ENCODE measurements at regions not wholly inside any gene's neighbourhood (a gene's known extent, or its start where the extent isn't known, plus 50 kb on each side); places are given as distances from the start of the nearest gene placed in this dataset.

DNA sequence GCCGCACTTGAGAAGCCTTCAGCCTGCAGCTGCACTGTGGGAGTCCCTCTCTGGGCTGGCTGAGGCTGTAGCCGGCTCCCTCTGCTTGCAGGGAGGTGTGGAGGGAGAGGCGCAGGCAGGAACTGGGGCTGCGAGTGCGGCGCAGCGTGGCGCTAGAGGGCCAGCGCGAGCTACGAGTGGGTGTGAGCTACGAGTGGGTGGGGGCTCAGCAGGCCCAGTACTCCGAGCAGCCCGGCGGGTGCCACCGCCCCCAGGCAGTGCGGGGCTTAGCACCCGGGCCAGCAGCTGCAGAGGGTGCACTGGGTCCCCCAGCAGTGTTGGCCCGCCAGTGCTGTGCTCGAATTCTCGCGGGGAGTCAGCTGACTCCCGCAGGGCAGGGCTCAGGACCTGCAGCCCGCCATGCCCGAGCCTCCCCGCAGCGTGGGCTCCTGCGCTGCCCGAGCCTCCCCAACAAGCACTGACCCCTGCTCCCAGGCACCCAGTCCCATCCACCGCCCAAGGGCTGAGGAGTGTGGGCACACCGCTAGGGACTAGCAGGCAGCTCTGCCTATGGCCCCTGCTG is 1620.1 kb downstream of the BRINP3 start:
- H3K79me2 ChIP-seq (ENCODE audit: low read length): no peaks in the 10 kb centered on the region
- H2AFZ ChIP-seq (ENCODE audit: low read length): no peak overlapping the region
- no peak for DNase-seq
- H3K9ac ChIP-seq (ENCODE audit: low read length): no peak overlapping the region
- H3F3A ChIP-seq (ENCODE audit: insufficient read depth, low read length): no peaks in the 10 kb centered on the region
- TF ChIP-seq EZH2 (optimal IDR thresholded peaks at IDR 0.05; ENCODE audit: low read depth, low read length): no peak
- TF ChIP-seq, protein P1, sequence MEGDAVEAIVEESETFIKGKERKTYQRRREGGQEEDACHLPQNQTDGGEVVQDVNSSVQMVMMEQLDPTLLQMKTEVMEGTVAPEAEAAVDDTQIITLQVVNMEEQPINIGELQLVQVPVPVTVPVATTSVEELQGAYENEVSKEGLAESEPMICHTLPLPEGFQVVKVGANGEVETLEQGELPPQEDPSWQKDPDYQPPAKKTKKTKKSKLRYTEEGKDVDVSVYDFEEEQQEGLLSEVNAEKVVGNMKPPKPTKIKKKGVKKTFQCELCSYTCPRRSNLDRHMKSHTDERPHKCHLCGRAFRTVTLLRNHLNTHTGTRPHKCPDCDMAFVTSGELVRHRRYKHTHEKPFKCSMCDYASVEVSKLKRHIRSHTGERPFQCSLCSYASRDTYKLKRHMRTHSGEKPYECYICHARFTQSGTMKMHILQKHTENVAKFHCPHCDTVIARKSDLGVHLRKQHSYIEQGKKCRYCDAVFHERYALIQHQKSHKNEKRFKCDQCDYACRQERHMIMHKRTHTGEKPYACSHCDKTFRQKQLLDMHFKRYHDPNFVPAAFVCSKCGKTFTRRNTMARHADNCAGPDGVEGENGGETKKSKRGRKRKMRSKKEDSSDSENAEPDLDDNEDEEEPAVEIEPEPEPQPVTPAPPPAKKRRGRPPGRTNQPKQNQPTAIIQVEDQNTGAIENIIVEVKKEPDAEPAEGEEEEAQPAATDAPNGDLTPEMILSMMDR (IDR thresholded peaks at IDR 0.05; ENCODE audit: low read length): no peak
- TF ChIP-seq EZH2phosphoT487 (IDR thresholded peaks at IDR 0.05; ENCODE audit: low read length): no peak
- H3K27ac ChIP-seq (ENCODE audit: low read length): no peak overlapping the region
- H3K4me1 ChIP-seq (ENCODE audit: low read length): no peaks in the 10 kb centered on the region
- no peaks in the 10 kb centered on the region for H3K9me3 ChIP-seq (replicated peaks; ENCODE audit: insufficient read depth, low read length)
- no peaks in the 10 kb centered on the region for H3K27me3 ChIP-seq (replicated peaks; ENCODE audit: insufficient read depth, low read length)
- H3K9me2 ChIP-seq (replicated peaks; ENCODE audit: insufficient read depth, low read length): no peaks in the 10 kb centered on the region
- H4K20me1 ChIP-seq (ENCODE audit: insufficient read depth, low read length): no peaks in the 10 kb centered on the region
- H3K4me2 ChIP-seq (ENCODE audit: low read depth, low read length): no peak overlapping the region
- H3K36me3 ChIP-seq (replicated peaks; ENCODE audit: insufficient read depth, low read length): no peaks in the 10 kb centered on the region
- no peak overlapping the region for H3K4me3 ChIP-seq (ENCODE audit: low read length)

GRCh38 chr1:188867614-188868013 is 1610.0 kb downstream of the BRINP3 start:
- Histone ChIP-seq H3F3A (ENCODE audit: insufficient read depth, low read length) (no peaks in the 10 kb centered on the region), H3K4me2 (ENCODE audit: low read depth, low read length) (no peak overlapping the region), H3K9me2 (replicated peaks; ENCODE audit: insufficient read depth, low read length) (no peaks in the 10 kb centered on the region), H3K9ac (ENCODE audit: low read length) (no peak overlapping the region), H4K20me1 (ENCODE audit: insufficient read depth, low read length) (no peaks in the 10 kb centered on the region), H3K4me1 (ENCODE audit: low read length) (no peaks in the 10 kb centered on the region), H3K36me3 (replicated peaks; ENCODE audit: insufficient read depth, low read length) (no peaks in the 10 kb centered on the region), H3K9me3 (replicated peaks; ENCODE audit: insufficient read depth, low read length) (no peaks in the 10 kb centered on the region), H3K79me2 (ENCODE audit: low read length) (no peaks in the 10 kb centered on the region), H3K4me3 (ENCODE audit: low read length) (no peak overlapping the region), H2AFZ (ENCODE audit: low read length) (no peak overlapping the region), H3K27me3 (replicated peaks; ENCODE audit: insufficient read depth, low read length) (no peaks in the 10 kb centered on the region), H3K27ac (ENCODE audit: low read length) (no peak overlapping the region)
- TF ChIP-seq EZH2phosphoT487 (IDR thresholded peaks at IDR 0.05; ENCODE audit: low read length) (no peak), EZH2 (optimal IDR thresholded peaks at IDR 0.05; ENCODE audit: low read depth, low read length) (no peak)
- TF ChIP-seq, protein P1 (IDR thresholded peaks at IDR 0.05; ENCODE audit: low read length): no peak
- DNase-seq: no peak

DNA sequence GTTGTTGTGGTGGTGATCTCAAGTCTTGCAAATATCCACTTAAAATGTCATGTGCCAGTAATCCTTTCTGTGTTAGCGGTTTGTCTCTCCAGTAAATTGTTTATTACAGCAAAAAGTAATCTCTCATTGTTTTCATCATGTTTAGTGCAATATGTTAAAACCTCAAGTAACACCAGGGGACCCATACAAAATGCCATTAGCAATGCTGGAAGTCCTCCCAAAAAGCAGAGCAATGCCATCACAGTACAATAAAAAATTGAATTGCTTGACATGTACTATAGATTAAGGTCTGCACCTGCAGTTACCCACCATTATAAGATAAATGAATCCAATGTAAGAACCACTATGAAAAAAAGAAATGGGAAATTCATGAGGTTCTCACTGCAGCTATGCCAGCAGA is 1606.5 kb downstream of the BRINP3 start:
- DNase-seq: no peak
- H3K79me2 ChIP-seq (ENCODE audit: low read length): no peaks in the 10 kb centered on the region

More for the DNA sequence above, 1606.5 kb downstream of the BRINP3 start:
- H4K20me1 ChIP-seq (ENCODE audit: insufficient read depth, low read length): no peaks in the 10 kb centered on the region
- H3K4me2 ChIP-seq (ENCODE audit: low read depth, low read length): no peak overlapping the region
- H3K9ac ChIP-seq (ENCODE audit: low read length): no peak overlapping the region
- H3K27me3 ChIP-seq (replicated peaks; ENCODE audit: insufficient read depth, low read length): no peaks in the 10 kb centered on the region
- H2AFZ ChIP-seq (ENCODE audit: low read length): no peak overlapping the region
- H3K27ac ChIP-seq (ENCODE audit: low read length): no peak overlapping the region
- no peaks in the 10 kb centered on the region for H3F3A ChIP-seq (ENCODE audit: insufficient read depth, low read length)
- H3K9me2 ChIP-seq (replicated peaks; ENCODE audit: insufficient read depth, low read length): no peaks in the 10 kb centered on the region
- no peak overlapping the region for H3K4me3 ChIP-seq (ENCODE audit: low read length)
- H3K36me3 ChIP-seq (replicated peaks; ENCODE audit: insufficient read depth, low read length): no peaks in the 10 kb centered on the region
- no peaks in the 10 kb centered on the region for H3K4me1 ChIP-seq (ENCODE audit: low read length)
- no peaks in the 10 kb centered on the region for H3K9me3 ChIP-seq (replicated peaks; ENCODE audit: insufficient read depth, low read length)
- TF ChIP-seq, protein P1 (IDR thresholded peaks at IDR 0.05; ENCODE audit: low read length): no peak
- TF ChIP-seq EZH2 (optimal IDR thresholded peaks at IDR 0.05; ENCODE audit: low read depth, low read length) (no peak), EZH2phosphoT487 (IDR thresholded peaks at IDR 0.05; ENCODE audit: low read length) (no peak)

All from MM.1S (cell line).